Nucleus accumbens (tissue), 56 donors: ENCODE measurements at regions not wholly inside any gene's neighbourhood (a gene's known extent, or its start where the extent isn't known, plus 50 kb on each side); places are given as distances from the start of the nearest gene placed in this dataset.
"Not testable (repeated sequence)": the region's sequence is repeated elsewhere in the genome, so short reads cannot be mapped to it uniquely, and the experiment has no call there.

Experiments
- DNase-seq, 56 donors: peaks; one replicate each; lab custom pipeline; 2025; lab: John Stamatoyannopoulos, UW

DNA sequence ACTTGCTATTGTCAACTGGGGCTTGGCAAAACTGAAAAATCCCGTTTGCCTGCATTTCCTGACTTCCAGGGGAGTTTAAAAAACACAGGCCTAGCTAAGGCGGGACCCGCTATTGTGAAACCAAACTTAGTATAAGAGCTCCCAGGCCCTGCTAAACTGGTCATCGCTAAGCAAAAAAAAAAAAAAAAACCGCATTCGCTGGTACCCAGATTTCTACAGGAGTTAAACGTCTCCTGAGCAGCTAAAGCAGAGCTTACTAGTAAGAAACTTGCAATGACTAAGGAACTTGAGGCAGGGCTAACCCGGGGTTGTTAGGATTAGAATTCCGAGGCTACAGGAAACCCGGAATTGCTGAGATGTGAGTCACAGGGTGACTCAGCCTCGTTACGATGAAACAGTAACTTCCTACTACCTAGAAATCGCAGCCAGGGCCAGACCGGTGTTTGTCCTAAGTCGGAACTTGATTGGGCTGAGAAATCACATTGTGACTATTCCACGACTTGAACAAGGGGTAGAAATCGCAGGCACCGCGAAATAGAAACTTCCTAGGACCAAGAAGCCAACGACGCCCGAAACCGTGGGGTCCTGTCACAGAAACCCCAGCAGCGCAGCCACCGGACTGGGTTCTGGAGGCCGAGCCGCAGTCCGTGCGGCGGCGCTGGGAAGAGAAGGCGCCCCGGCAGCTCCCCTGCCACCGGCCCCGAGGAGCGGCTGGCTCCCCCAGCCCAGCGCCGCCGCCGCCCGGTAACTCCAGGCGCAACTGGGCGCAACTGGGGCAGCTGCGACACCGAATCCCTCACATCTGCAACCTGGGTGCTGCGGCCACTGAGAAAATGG lies 89.4 kb downstream of the ANXA2R start:
- DNase-seq: peak in 5 of 56 donors; percentile 13 to 43 (median 27)

DNA sequence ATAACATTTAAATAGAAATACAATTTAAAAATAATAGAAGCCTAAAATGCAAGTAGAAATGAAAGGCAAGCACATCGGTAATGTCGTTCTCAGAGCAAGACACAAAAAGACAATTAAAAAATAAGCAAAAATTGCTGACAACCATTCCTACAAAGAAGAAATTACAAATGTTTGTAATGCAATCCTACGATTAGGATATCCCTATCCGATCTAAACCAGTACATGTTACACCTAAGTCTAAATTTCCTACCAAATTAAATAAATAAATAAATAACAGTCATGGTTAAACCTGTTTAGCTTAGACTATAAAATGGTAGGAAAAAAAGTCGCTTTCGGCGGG lies 90.0 kb downstream of the ANXA2R start:
- no peak for DNase-seq

DNA sequence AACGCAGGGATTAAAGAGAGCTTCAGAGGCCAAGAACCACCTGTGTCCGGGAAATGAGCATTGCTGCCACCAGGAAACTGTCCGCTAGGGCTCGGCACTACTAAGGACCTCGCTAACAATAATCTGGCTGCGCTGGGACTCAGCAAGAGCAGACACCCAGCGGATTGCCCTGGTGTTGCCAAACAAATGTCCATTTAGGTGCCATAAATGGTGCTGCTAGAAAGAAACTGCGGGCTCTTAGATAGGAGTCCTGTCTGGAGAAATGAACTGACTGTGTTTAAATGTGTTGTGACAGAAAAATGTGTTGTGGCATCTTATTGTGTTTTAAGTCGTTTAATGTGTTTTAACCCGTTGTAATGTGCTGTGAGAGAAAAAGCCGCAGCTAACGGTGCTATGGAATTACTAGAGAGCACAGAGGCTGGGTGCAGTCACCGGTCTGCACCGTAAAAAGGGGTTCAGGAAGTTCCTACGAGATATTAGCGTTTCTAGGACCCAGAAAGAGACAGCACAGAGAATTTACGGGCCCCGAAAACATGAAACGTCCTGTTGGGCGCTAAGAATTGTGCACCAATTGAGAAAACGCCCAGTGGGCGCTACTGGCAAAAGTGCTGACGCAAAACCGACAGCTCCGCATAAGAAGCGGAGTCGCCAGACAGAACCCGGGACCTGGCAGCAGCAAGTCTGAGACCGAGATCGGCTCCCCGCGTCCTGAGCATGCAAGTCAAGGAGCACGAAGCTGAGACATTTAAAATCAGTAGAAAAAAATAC lies 90.6 kb downstream of the ANXA2R start:
- DNase-seq: peak in 7 of 56 donors; percentile 3 to 21 (median 7)

DNA sequence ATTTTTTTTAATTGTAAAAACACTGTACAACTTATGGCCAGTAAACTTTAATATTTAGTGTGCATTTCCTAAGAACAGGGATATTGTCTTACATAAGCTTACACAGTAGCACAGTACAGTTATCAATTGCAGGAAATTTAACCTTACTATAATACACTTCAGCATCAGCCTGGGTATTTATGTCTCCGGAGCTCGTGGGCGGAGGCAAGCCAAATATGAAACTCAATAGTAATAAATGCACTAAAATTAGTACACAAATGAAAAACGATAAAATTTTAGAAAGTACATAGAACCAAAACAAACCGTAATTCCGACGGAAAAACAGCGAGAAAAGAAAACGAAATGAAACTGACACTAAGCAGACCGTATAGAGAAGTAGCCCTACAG lies 91.2 kb downstream of the ANXA2R start:
- no peak for DNase-seq

DNA sequence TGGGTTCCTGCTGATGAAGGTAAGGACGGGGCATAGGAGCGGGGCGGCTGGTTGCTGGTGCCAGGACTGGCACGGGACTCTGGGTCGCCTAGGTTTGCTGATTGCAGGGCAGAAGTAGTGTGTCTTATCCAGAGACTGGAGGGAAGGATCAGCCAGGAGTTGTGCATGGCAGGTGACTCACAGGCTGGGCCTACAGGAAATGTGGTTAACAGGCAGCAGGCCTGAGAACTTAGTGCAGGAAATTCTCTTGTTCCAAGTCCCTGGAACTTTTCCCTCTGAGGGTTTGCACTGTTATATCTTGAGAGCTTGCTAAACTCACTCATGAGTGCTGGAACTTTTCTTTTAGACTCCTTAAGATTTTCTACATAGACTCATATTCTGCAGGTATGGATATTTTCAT lies 95.1 kb downstream of the ANXA2R start:
- DNase-seq: no peak

DNA sequence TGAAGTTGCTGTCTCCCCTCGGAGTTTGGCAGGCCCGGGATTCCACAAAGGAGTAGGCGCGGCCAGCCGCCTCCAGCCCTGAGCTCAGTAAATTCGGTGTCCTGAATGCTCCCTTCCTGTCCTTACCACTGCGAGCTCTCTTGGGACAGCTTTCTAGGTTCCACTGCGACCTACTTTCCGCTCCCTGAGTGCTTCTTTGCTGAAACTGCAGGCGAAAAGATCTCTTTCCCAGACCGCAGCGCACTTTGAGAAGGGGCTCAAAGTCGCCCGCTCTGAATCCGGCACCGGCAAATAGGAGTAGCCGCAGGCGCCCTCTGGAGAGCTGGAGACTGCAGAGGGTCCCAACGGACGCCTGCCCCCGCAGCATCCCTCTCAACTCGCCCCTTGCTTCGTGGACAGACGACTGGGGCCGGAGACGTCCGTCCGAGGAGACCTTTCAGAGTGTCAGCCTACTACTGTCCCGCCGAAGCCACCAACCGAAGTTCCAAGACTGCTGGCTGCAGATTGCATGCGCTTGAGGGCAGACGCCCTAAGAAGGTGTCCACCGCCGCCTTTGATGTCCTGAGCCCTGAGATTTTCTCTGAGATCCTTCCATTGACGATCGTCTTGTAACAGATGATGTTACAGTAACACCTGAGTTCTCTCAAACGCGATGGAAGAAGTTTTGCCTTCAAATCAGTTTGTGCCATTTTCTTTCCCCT lies 96.0 kb downstream of the ANXA2R start:
- no peak for DNase-seq

DNA sequence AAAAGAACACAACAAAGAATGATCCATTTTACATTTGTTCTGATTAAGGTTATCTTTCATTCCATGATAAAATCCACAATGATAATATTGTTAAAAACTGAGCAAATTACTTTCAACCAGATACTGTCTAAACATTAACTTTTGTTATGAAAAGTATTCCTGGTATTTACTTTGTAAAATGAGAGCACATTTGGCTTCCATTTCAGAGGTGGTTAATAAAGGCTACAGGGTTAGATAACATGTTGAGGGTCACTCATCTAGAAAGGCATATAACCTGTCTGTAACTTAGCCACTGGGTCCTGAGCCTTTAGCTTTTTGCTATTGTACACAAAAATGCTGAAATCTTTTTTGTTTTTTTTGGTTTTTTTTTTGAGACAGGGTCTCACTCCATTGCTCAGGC lies 99.3 kb downstream of the ANXA2R start:
- DNase-seq: no peak

DNA sequence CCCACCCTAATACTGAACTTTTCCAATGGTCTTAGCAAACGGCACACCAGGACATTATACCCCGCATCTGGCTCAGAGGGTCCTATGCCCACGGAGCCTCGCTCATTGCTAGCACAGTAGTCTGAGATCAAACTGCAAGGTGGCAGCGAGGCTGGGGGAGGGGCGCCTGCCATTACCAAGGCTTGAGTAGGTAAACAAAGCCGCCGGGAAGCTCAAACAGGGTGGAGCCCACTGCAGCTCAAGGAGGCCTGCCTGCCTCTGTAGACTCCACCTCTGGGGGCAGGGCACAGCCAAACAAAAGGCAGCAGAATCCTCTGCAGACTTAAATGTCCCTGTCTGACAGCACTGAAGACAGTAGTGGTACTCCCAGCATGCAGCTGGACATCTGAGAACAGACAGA lies 108.1 kb downstream of the ANXA2R start:
- not testable (repeated sequence) for DNase-seq

DNA sequence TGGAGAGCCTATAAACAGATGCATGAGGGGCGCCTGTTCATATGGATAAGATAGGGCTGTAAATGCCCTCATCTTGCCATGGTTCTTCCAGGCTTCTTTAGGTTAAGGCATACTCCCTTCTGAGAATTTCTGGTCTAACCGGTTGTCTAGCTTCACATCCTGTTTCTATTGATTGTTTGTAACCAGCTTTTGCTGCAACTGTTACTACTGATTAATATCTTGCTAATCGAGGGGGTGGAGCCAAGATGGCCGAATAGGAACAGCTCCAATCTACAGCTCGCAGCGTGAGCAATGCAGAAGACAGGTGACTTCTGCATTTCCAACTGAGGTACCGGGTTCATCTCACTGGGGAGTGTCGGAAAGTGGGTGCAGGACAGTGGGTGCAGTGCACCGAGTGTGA lies 108.7 kb downstream of the ANXA2R start:
- DNase-seq: not testable (repeated sequence)

DNA sequence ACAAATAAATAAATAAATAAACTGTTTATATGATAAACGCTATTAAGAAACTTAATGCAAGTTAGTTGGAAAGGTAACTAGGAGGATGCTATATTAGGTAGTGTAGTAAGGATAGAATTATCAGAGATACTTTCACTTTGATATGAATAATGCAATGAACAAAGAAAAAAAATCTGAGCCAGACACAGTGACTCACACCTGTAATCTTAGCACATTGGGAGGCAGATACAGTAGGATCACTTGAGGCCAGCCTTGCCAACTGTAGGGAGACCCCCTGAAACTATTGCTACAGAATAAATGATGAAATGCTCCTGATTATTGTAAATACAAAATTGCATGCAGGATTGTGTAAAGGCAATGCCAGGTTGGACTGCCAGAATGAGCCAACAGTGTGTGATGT lies 109.2 kb downstream of the ANXA2R start:
- no peak for DNase-seq

DNA sequence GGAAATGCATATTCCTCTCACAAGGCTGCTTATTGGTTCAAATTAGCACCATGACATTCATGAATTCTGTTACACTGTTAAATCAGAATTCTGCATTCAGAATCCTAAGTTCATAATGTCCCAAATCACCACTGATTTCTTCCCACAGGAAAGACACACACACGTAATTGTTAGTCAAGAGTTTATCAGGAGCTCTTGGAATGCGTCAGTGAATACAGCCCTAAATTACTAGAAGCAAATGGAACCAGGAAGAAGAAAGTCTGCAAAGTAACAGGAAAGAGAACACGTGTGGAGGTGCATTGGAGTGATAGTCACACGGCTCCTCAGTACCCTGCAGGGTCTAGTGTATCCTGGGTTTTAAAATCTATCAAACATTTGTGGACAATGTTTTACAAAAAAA lies 110.2 kb downstream of the ANXA2R start:
- DNase-seq: no peak

DNA sequence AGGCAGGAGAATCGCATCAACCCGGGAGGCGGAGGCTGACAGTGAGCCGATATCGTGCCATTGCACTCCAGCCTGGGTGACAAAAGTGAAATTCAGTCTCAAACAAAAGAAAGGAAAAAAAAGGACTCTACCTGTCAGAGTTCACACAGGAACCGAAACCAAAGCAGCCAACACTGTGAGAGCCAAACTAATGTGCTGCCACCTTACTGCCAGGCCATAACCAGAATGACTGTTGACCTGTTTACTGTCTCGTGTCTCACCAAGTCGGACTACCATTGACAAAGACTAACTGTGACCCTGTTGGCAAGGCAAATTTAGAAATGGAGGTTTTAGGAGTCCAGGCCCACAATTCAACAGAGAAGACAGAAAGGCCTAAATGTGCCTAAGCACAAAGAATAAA lies 112.4 kb downstream of the ANXA2R start:
- no peak for DNase-seq

DNA sequence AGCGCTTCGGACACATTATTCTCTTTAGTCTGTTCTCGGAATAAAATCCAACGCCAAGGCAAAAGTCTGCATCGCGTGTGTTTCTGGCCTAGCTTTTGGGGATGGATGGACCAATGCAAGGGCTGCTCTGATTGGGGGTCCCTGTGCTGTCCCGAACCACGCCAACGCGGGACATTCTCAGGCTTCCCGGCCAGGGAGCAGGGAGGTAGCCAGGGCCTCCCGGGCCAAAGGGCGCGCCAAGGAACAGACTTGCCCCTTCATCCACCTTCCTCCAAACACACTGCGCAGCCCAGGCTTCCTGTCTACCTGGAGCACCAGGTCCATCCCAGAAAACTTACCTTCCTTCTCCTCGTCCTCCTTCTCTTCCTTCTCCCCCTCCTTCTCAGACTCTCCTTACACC lies 113.0 kb upstream of the SELENOP start:
- DNase-seq: no peak

DNA sequence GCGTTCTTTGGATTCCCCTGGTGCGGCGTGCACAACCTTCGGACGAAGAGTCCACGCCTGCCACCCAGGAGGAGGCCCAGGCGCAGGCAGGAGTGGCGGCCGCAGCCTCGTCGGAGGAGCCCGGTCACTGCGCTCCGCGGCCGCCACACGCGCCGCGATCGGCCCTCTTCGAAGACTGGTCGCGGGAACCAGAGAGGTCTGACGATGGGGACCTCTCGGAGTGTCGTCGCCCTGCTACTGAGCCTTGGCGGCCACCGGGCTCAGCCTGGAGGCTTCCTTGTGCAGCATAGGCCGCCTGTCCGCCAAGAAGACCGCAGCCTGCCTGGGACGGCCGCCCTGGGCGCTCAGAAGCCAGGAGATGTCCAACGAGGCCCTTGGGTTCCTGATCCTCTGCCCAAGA lies 112.5 kb upstream of the SELENOP start:
- no peak for DNase-seq

DNA sequence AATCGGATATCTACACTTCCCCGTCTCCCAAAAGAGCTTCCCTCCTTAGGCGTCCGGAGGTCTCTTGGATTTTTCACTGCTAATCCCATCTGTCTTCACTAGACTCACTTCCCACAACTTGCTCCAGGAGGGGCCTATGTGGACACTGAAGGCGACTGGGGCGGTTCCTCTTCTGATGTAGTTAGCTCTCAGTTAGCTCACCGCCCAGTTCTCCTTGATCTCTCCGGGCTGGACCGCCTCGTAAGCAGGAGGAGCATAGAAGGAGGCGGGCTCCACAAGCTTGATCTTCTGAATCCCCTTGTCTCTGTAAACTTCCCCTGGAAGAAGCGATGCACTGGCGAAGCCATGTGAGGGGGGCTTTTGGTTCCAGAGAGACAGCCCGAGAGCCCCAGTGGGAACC lies 112.0 kb upstream of the SELENOP start:
- no peak for DNase-seq

DNA sequence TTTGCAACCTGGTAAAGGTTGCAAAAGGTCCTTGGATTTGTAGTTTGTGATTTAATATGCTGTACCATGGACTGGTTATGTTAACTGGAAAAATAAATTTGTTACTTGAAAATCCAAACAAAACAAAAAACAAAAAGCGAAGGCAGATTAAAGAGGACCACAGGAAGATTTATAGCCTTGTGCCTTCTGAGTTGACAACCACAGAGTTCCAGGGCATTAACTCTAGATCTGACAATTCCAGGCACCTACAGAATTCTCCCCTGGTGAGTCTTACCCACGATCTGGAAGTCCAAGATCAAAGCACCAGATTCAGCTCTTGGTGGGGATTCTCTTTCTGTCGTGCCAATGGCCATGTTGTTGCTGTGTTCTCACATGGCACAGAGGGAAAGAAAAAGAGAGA lies 107.9 kb upstream of the SELENOP start:
- DNase-seq: no peak

DNA sequence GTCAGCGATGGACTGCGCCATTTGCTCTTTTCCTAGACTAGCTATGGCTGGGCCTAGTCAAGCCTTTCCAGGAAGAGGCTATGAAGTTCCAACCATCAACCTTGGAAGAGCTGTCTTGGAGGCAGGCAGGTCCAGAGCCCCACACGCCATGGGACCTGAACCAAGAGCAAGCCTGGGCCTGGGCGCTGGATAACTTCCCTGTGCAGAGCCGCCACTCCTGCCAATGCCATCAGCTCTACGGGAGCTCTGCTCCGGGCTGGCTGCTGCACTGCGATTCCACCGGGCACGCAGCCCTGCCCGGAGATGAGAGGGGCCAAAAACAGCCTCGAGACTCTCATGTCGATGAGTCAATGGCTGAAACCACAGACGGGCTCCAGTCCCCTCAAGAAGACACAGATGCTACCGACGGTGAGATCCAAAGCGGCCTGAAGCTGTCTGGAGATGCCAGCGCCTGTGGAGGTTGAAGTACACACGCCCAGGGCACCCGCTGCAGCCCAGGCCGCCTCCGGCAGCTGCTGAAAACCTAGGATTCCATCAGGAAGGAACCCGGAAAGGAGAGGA lies 103.7 kb upstream of the SELENOP start:
- DNase-seq: no peak

DNA sequence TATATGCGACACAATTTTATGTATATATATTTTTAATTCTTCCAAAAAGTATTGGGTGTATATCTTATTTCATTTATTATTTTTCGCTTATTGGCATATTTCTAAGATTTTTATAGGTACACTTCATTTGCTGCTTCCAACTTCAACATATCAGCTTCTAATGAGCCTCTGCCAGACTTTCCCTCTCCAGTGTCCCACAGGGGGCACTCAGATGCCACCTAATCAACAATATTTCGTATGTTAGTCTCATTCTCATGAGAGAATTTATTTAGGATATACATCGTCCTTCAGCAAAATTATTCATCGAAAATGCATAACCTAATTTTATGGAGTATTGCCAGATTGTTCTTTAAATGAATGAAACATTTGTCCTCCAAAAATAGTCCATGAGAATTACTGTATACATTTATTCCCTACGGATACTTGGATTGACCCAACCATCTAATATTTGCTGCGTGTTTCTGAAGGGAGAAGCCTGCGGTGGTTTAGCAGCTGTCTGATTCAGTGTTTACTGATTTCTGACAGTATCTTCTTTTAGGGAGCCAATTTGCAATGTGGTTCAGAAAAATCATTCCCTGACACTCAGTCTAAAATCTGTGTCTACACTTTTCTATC lies 100.6 kb upstream of the SELENOP start:
- DNase-seq: peak in 2 of 56 donors; percentile 4

DNA sequence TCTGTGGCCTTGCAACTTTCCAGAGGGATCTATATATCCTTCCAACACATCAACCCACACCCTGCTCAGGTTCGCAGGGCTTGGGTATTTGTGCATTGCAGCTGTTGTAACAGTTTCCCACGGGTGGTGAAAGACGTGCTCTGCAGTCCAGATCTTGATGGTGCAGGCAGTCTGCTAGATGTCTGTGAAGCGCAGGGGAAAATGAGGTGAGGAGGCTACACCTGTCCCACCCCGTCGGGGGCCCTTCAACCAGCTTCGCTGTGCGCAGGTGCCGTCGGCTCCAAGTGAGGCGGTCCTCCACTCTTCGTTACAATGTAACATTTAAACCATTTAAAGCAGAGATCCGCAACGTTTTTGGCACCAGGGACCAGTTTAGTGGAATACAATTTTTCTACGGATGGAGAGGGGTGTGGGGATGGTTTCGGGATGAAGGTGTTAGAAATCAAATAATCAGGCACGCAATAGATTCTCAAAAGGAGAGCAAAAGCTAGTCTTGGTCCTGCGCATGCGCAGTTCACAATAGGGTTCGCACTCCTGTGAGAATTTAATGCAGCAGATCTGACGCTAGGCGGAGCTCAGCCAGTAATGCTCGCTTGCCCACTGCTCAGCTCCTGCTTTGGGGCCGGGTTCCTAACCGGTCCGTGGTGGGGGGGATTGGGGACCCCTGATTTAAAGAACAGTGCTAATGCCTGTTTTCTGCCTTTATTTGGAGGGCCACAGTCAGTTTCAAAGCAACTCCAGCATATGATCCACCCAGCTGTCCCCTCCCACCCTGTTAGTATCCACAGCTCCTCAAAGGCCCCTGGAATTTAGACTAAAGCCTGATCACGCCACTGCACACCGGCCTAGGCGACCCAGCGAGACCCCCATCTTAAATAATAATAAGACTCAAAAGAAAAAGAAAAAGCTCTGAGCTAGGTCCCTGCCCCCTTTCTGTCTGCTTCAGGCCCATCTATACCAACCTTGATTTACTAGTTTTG lies 97.1 kb upstream of the SELENOP start:
- peak; percentile 18 to 95 (median 80) for DNase-seq
